PC-9 (cell line): ENCODE measurements at regions not wholly inside any gene's neighbourhood (a gene's known extent, or its start where the extent isn't known, plus 50 kb on each side); places are given as distances from the start of the nearest gene placed in this dataset.

Source experiments
- CTCF ChIP-seq: fragments of 200-600 bp; sonication (generic); conservative IDR thresholded peaks from 2 replicates; pipeline ENCODE4 v1.6.1; 2017; ENCODE audit warnings: mixed run types, antibody characterized with exemption, mild to moderate bottlenecking, moderate library complexity
- EZH2 ChIP-seq: fragments of 200-600 bp; sonication (generic); IDR thresholded peaks from 2 replicates; pipeline ENCODE4 v1.8.0; 2017; ENCODE audit warnings: antibody characterized with exemption, low read depth

GRCh38 chr6:12509060-12509459 lies 207.5 kb upstream of the PHACTR1 start:
- TF ChIP-seq CTCF (no peak), EZH2 (no peak)
